Adrenal gland (tissue), 5 donors: ENCODE measurements at regions not wholly inside any gene's neighbourhood (a gene's known extent, or its start where the extent isn't known, plus 50 kb on each side); places are given as distances from the start of the nearest gene placed in this dataset.

Experiments
- POLR2A ChIP-seq, 2 donors: fragments of 450-650 bp; IDR thresholded peaks; one replicate each; pipeline ENCODE4 v1.6.1; 2017; ENCODE audit warnings: antibody characterized with exemption in 2 of 2, mild to moderate bottlenecking in 2 of 2, moderate library complexity in 1 of 2
- TF ChIP-seq, protein P1 (sequence below), 6 experiments: fragments of 450-650 bp in 4 of 6; fragments of 200-600 bp in 2 of 6; sonication (generic) in 1 of 6; IDR thresholded peaks; 1 replicate in 5 of 6; 2 replicates in 1 of 6; pipeline versions ENCODE4 v1.5.1 to v1.8.0; 2016 to 2021; ENCODE audit warnings: antibody characterized with exemption in 6 of 6, mild to moderate bottlenecking in 2 of 6, moderate library complexity in 1 of 6
- donor health status: DM: no; HTN: no; CAD: no.

- no peak for TF ChIP-seq POLR2A (IDR thresholded peaks at IDR 0.05)
- TF ChIP-seq, protein P1, sequence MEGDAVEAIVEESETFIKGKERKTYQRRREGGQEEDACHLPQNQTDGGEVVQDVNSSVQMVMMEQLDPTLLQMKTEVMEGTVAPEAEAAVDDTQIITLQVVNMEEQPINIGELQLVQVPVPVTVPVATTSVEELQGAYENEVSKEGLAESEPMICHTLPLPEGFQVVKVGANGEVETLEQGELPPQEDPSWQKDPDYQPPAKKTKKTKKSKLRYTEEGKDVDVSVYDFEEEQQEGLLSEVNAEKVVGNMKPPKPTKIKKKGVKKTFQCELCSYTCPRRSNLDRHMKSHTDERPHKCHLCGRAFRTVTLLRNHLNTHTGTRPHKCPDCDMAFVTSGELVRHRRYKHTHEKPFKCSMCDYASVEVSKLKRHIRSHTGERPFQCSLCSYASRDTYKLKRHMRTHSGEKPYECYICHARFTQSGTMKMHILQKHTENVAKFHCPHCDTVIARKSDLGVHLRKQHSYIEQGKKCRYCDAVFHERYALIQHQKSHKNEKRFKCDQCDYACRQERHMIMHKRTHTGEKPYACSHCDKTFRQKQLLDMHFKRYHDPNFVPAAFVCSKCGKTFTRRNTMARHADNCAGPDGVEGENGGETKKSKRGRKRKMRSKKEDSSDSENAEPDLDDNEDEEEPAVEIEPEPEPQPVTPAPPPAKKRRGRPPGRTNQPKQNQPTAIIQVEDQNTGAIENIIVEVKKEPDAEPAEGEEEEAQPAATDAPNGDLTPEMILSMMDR (IDR thresholded peaks at IDR 0.05), result no peak
Observed at GRCh38 chr18:4844320-4844719, 352.7 kb downstream of the AKAIN1 start.
